ENCODE measurements at regions not wholly inside any gene's neighbourhood (a gene's known extent, or its start where the extent isn't known, plus 50 kb on each side); places are given as distances from the start of the nearest gene placed in this dataset.

GRCh38 chr2:133710613-133711012 lies 142.3 kb upstream of the NCKAP5 start (continued):
- TF ChIP-seq RNF2 (IDR thresholded peaks at IDR 0.05; ENCODE audit: borderline replicate concordance, low read depth, low read length, missing control alignments, poor library complexity, severe bottlenecking) = no peak

Measured in H1 (cell line).